A673 (cell line): ENCODE measurements at regions not wholly inside any gene's neighbourhood (a gene's known extent, or its start where the extent isn't known, plus 50 kb on each side); places are given as distances from the start of the nearest gene placed in this dataset.
A peak's percentile ranks its signal among the peaks of the same experiment; 100 is the strongest.

Source experiments
- BruUV-seq: library from RNA; stranded (reverse); fragments of 400-500 nt; replicated peaks from 2 replicates; lab custom pipeline; 2021; lab: Mats Ljungman, UMichigan
- CTCF ChIA-PET: fragments of 300-600 bp; sonication (Branson Sonifier 250); formaldehyde crosslinking; loops from one replicate; lab custom pipeline; 2022; ENCODE audit warnings: antibody characterized with exemption; lab: Charles Lee
- POLR2A ChIA-PET: fragments of 300-600 bp; sonication (Branson Sonifier 250); formaldehyde crosslinking; loops from one replicate; lab custom pipeline; 2022; ENCODE audit warnings: antibody characterized with exemption; ENCODE audit not compliant: low non-redundant PET; lab: Charles Lee
- DNase-seq: peaks from one replicate; pipeline ENCODE4 v3.0.0-alpha.2; 2015; ENCODE audit warnings: low spot score
- H3K27ac ChIP-seq: fragments of 200-600 bp; sonication (generic); 2 replicates; pipeline ENCODE4 v1.5.1; 2016; ENCODE audit warnings: mixed run types, low read depth, mild to moderate bottlenecking, mixed read lengths, antibody characterized with exemption, low read length; ENCODE audit not compliant: poor library complexity, severe bottlenecking
- H3K27me3 ChIP-seq: fragments of 200-600 bp; sonication (generic); replicated peaks from 2 replicates; pipeline ENCODE4 v1.6.1; 2017; ENCODE audit warnings: mixed run types, low read depth, mild to moderate bottlenecking, mixed read lengths, antibody characterized with exemption, low read length; ENCODE audit not compliant: insufficient read depth, poor library complexity
- H3K36me3 ChIP-seq: fragments of 200-600 bp; sonication (generic); 2 replicates; pipeline ENCODE4 v1.6.1; 2016; ENCODE audit warnings: mixed run types, mild to moderate bottlenecking, mixed read lengths, antibody characterized with exemption, low read length; ENCODE audit not compliant: insufficient read depth, poor library complexity, severe bottlenecking
- H3K4me1 ChIP-seq: fragments of 200-600 bp; sonication (generic); 2 replicates; pipeline ENCODE4 v1.6.1; 2017; ENCODE audit warnings: mixed run types, mild to moderate bottlenecking, mixed read lengths, antibody characterized with exemption, low read length; ENCODE audit not compliant: insufficient read depth, poor library complexity, severe bottlenecking
- H3K4me3 ChIP-seq: fragments of 200-600 bp; sonication (generic); 2 replicates; pipeline ENCODE4 v1.5.1; 2016; ENCODE audit warnings: low read depth, mixed run types, mild to moderate bottlenecking, mixed read lengths, low read length; ENCODE audit not compliant: poor library complexity, severe bottlenecking
- H3K9me3 ChIP-seq: fragments of 200-600 bp; sonication (generic); 2 replicates; pipeline ENCODE4 v1.6.1; 2016; ENCODE audit warnings: mixed run types, low read depth, mild to moderate bottlenecking, mixed read lengths, antibody characterized with exemption, low read length; ENCODE audit not compliant: poor library complexity, severe bottlenecking
- CTCF ChIP-seq: fragments of 300-800, 200-600 bp; sonication (generic); conservative IDR thresholded peaks from 2 replicates; pipeline ENCODE4 v1.5.1; 2017; ENCODE audit warnings: low read depth, mild to moderate bottlenecking, antibody characterized with exemption, low read length, moderate library complexity, mixed read lengths
- EZH2 ChIP-seq: fragments of 200-600 bp; sonication (generic); IDR thresholded peaks from 2 replicates; pipeline ENCODE4 v1.6.1; 2017; ENCODE audit warnings: borderline replicate concordance, low read depth, mild to moderate bottlenecking, mixed read lengths, antibody characterized with exemption, low read length; ENCODE audit not compliant: poor library complexity, severe bottlenecking
- intact Hi-C: fragments of 100-400 bp; cut with micrococcal nuclease; formaldehyde crosslinking; loops from one replicate; pipeline ENCODE4 v1.10.0; 2022; ENCODE audit not compliant: unreplicated experiment

GRCh38 chr4:108426493-108426892 lies 193.9 kb upstream of the RPL34 start:
- H3K27ac ChIP-seq = no peak overlapping the region
- ChIA-PET CTCF (no interaction called here), POLR2A (no interaction called here)

DNA sequence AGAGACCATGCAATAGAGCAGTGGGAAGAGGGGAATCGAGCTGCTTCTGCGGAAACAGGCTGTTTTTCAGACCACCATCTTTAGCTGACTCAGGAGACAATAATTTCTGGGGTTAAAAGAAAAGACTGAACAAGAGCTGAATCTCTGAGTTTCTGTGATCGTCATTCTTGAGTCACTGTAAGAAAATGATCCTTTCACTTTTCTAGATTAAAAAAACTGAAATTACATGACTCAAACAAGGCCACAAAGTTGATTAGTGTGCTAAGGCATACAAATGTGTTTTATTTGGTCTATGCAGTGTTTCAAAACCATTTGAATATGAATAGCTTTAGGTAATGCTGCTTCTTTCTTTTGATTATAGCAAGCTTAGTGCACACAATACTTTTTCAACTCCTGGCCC lies 194.4 kb upstream of the RPL34 start:
- CTCF ChIA-PET = no interaction called here

More at GRCh38 chr4:108426493-108426892, 193.9 kb upstream of the RPL34 start:
- no peaks in the 10 kb centered on the region for H3K4me1 ChIP-seq
- H3K4me3 ChIP-seq = no peak overlapping the region
- TF ChIP-seq EZH2 (no peak), CTCF (no peak)
- DNase-seq = no peak
- BruUV-seq = no TSS peak
- H3K27me3 ChIP-seq = no peaks in the 10 kb centered on the region
- H3K9me3 ChIP-seq = no peaks in the 10 kb centered on the region
- no peaks in the 10 kb centered on the region for H3K36me3 ChIP-seq
- intact Hi-C loops = no loop called here

GRCh38 chr4:108417923-108418322 lies 202.5 kb upstream of the RPL34 start:
- Histone ChIP-seq H3K27me3 (no peaks in the 10 kb centered on the region), H3K36me3 (no peaks in the 10 kb centered on the region), H3K4me3 (no peak overlapping the region), H3K27ac (no peak overlapping the region), H3K4me1 (no peaks in the 10 kb centered on the region), H3K9me3 (no peaks in the 10 kb centered on the region)
- DNase-seq = peak; percentile 23
- intact Hi-C loops = no loop called here
- no TSS peak for BruUV-seq
- ChIA-PET POLR2A (no interaction called here), CTCF (no interaction called here)
- TF ChIP-seq CTCF = no peak
- no peak for TF ChIP-seq EZH2

More for the DNA sequence above, 194.4 kb upstream of the RPL34 start:
- H3K4me3 ChIP-seq = no peak overlapping the region
- intact Hi-C loops = no loop called here
- POLR2A ChIA-PET = no interaction called here
- no peaks in the 10 kb centered on the region for H3K36me3 ChIP-seq
- no peak overlapping the region for H3K27ac ChIP-seq
- no peaks in the 10 kb centered on the region for H3K9me3 ChIP-seq
- no peaks in the 10 kb centered on the region for H3K4me1 ChIP-seq
- no peaks in the 10 kb centered on the region for H3K27me3 ChIP-seq
- no peak for DNase-seq
- TF ChIP-seq CTCF (no peak), EZH2 (no peak)
- BruUV-seq = no TSS peak
